ENCODE measurements at regions not wholly inside any gene's neighbourhood (a gene's known extent, or its start where the extent isn't known, plus 50 kb on each side); places are given as distances from the start of the nearest gene placed in this dataset.
"Not testable (repeated sequence)": the region's sequence is repeated elsewhere in the genome, so short reads cannot be mapped to it uniquely, and the experiment has no call there.

DNA sequence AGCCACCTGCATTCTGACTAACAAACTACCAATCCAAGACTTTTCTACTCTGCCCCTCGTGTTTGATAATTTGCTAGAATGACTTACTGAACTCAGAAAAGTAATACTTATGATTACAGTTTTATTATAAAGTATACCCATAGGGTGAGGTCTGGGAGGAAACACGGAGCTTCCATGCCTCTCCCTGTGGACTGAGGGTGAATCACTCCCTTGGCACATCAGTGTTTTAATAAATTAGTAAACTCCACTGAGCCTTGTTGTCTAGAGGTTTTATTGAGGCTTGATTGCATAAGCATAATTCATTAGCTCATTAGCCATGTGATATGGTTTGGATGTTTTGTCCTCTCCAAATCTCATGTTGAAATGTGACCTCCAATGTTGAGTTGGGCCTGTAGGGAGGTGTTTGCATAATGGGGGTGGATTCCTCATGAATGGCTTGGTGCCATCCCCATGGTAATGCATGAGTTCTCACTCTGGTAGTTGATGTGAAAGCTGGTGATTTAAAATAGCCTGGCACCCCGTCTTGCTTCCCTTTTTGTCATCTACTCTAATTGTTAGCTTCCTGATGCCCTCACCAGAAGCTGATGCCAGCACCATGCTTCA is 233.6 kb upstream of the TRPC7 start:
- H3K4me3 ChIP-seq (ENCODE audit: low read depth, low read length) = no peak overlapping the region
- DNase-seq (ENCODE audit: low read depth) = no peak
- TF ChIP-seq, protein P1, sequence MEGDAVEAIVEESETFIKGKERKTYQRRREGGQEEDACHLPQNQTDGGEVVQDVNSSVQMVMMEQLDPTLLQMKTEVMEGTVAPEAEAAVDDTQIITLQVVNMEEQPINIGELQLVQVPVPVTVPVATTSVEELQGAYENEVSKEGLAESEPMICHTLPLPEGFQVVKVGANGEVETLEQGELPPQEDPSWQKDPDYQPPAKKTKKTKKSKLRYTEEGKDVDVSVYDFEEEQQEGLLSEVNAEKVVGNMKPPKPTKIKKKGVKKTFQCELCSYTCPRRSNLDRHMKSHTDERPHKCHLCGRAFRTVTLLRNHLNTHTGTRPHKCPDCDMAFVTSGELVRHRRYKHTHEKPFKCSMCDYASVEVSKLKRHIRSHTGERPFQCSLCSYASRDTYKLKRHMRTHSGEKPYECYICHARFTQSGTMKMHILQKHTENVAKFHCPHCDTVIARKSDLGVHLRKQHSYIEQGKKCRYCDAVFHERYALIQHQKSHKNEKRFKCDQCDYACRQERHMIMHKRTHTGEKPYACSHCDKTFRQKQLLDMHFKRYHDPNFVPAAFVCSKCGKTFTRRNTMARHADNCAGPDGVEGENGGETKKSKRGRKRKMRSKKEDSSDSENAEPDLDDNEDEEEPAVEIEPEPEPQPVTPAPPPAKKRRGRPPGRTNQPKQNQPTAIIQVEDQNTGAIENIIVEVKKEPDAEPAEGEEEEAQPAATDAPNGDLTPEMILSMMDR (IDR thresholded peaks at IDR 0.05; ENCODE audit: control insufficient read depth, extremely low read depth, insufficient read depth) = no peak

DNA sequence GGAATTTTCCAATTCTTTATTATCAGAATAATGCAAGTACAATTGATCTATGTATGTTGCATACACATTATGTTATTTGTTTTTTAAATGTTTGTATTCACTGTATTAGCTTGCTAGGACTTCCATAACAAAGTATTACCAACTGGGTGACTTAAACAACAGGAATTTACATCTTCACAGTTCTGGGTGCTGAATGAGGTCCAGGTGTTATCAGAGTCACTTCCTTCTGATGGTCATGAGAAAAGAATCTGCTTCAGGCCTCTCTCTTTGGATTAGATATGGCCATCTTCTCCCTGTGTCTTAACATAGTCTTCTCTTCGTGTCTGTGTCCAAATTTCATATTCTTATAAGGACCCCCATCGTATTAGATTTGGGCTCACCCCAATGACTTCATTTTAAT is 229.1 kb upstream of the TRPC7 start:
- DNase-seq (ENCODE audit: low read depth) = no peak
- H3K4me3 ChIP-seq (ENCODE audit: low read depth, low read length) = no peak overlapping the region
- TF ChIP-seq, protein P1 (IDR thresholded peaks at IDR 0.05; ENCODE audit: control insufficient read depth, extremely low read depth, insufficient read depth) = no peak

DNA sequence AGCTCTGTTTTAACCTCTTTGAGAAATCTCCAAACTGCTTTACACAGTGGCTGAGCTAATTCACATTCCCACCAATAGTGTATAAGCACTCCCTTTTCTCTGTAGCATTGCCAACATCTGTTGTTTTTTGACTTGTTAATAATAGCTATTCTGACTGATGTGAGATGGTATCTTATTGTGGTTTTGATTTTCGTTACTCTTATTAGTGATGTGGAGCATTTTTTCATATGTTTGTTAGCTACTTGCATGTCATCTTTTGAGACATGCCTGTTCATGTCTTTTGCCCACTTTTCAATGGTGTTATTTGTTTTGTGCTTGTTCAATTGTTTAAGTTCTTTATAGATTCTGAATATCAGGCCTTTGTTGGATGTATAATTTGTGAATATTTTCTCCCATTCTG is 225.2 kb upstream of the TRPC7 start:
- TF ChIP-seq, protein P1 (IDR thresholded peaks at IDR 0.05; ENCODE audit: control insufficient read depth, extremely low read depth, insufficient read depth) = no peak
- no peak for DNase-seq (ENCODE audit: low read depth)
- H3K4me3 ChIP-seq (ENCODE audit: low read depth, low read length) = no peak overlapping the region

DNA sequence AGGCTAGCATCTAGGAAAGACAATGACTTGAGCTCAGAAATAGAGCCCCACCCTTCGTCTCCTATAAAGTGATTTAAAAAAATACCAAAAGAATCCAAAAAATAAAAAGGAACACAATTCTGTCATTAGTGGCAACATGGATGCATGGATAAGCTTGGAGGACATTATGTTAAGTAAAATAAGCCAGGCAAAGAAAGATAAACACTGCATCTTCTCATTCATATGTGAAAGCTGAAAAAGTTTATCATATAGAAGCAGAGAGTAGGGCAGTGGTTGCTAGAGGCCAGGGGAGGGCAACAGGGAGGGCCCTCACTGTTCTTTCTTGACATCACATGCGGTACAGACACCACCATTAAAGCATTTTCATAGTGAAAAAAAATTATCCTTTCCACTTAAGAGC is 220.9 kb upstream of the TRPC7 start:
- TF ChIP-seq, protein P1 (IDR thresholded peaks at IDR 0.05; ENCODE audit: control insufficient read depth, extremely low read depth, insufficient read depth) = no peak

DNA sequence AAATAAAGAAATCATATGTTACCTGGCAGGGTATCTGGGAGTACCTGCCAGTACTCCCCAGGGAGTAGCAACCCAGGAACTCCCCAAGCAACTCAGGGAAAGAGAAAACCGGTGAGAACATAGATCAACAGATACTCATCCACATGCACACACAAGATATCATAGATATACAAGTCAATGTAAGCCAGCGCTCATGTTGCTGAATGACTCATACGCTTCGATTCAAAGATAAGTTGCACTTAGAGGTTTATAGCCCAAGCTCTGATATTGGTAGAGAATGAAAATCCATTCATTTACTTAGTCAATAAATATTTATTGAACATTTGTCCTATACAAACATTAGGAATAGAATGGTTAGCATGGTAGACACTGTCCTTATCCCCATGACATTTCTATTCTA is 219.1 kb upstream of the TRPC7 start:
- TF ChIP-seq, protein P1 (IDR thresholded peaks at IDR 0.05; ENCODE audit: control insufficient read depth, extremely low read depth, insufficient read depth) = no peak
- no peak overlapping the region for H3K4me3 ChIP-seq (ENCODE audit: low read depth, low read length)
- DNase-seq (ENCODE audit: low read depth) = no peak

More for the DNA sequence above, 220.9 kb upstream of the TRPC7 start:
- no peak for DNase-seq (ENCODE audit: low read depth)
- H3K4me3 ChIP-seq (ENCODE audit: low read depth, low read length) = no peak overlapping the region

DNA sequence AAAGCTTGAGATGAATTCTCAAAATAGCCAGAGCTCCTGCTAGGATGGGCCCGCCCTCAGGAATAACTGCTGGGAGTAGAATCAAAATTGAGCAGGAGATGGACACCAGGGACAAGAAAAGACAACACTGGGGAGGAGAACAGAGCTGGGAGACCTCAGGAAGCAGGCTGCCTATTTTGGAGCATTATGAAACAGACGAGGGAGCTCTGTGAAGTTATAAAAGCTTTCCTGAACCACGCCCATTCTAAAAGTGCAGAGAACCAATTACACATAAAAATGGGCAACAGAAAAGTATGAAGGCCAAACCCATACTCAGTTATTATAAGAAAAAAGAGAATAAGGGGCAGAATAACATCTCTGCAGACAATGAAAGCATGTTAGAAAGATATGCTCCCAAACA is 213.9 kb upstream of the TRPC7 start:
- no peak for DNase-seq (ENCODE audit: low read depth)
- no peak overlapping the region for H3K4me3 ChIP-seq (ENCODE audit: low read depth, low read length)
- TF ChIP-seq, protein P1 (IDR thresholded peaks at IDR 0.05; ENCODE audit: control insufficient read depth, extremely low read depth, insufficient read depth) = no peak

DNA sequence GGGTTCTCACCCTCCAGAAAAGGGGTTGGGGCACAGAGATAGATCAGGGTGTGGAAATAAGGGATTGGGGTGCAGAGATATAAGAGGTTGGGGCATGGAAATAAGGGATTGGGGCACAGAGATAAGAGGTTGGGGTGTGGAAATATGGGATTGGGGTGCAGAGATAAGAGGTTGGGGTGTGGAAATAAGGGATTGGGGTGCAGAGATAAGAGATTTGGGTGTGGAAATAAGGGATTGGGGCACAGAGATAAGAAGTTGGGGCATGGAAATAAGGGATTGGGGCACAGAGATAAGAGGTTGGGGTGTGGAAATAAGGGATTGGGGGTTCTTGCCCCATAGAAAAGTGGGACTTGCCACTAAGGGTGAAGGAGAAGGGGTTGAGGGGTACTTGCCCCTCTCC is 204.5 kb upstream of the TRPC7 start:
- DNase-seq (ENCODE audit: low read depth); H3K4me3 ChIP-seq (ENCODE audit: low read depth, low read length): not testable (repeated sequence)

DNA sequence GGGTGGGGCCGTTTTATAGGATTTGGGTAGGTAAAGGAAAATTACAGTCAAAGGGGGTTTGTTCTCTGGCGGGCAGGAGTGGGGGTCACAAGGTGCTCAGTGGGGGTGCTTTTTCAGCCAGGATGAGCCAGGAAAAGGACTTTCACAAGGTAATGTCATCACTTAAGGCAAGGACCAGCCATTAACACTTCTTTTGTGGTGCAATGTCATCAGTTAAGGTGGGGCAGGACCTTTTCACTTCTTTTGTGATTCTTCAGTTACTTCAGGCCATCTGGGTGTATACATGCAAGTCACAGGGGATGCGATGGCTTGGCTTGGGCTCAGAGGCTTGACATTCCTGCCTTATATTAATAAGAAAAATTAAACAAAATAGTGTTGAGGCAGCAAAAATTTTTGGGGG is 200.1 kb upstream of the TRPC7 start:
- not testable (repeated sequence) for DNase-seq (ENCODE audit: low read depth); H3K4me3 ChIP-seq (ENCODE audit: low read depth, low read length)

DNA sequence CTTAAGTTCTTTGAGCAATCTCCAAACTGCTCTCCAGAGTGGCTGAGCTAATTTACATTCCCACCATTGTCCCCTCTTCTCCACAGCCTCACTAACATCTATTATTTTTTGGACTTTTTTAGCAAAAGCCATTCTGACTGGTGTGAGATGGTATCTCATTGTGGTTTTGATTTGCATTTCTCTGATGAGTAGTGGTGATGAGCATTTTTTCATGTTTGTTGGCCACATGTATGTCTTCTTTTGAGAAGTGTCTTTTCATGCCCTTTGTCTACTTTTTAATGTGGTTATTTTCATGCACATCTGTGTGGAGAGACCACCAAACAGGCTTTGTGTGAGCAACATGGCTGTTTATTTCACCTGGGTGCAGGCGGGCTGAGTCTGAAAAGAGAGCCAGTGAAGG is 199.7 kb upstream of the TRPC7 start:
- H3K4me3 ChIP-seq (ENCODE audit: low read depth, low read length); DNase-seq (ENCODE audit: low read depth): not testable (repeated sequence)

DNA sequence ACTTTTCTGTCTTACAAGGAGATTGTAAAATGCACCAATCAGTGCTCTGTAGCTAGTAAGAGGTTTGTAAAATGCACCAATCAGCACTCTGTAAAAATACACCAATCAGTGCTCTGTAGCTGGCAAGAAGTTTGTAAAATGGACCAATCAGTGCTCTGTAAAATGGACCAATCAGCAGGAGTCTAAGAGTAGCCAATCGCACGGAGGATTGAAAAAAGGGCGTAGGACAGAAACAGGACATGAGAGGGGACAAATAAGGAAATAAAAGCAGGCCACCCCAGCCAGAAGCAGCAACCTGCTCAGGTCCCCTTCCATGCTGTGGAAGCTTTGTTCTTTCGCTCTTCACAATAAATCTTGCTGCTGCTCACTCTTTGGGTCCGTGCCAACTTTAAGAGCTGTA is 199.1 kb upstream of the TRPC7 start:
- not testable (repeated sequence) for DNase-seq (ENCODE audit: low read depth); H3K4me3 ChIP-seq (ENCODE audit: low read depth, low read length)

Data from LNCaP clone FGC (cell line).